ENCODE measurements at regions not wholly inside any gene's neighbourhood (a gene's known extent, or its start where the extent isn't known, plus 50 kb on each side); places are given as distances from the start of the nearest gene placed in this dataset.

DNA sequence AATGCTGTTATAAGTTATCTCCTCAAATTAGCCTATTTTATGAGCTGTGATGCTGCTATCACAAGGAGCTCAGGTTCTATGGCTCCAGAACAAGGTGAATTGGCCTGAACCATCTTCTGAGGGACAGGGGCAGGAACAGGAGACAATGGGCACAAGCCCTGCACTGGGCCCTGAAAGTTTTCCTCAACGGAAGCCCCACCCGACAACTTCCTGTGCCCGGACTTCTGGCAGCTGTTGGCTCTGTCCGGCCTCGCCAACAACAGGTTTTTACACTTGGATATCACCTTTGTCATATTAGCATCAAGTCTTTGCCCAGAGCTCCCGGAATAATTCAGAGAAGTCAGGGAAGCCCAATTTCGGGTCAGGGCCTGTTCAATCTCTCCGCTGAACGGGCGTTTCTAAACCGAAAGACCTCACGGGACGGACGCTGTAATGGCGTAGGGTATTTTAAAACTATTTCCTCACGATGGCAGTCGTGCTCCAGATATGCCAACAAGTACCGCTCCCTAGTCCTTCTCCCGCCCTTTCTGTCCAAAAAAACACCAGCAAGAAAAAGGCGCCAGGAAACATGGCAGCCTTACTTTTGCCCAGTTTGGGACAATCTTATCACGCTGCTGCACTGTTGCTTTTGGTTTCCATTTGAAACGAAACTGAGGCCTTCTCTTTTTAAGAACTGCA lies 201.0 kb upstream of the STK26 start:
- TF ChIP-seq, protein P1, sequence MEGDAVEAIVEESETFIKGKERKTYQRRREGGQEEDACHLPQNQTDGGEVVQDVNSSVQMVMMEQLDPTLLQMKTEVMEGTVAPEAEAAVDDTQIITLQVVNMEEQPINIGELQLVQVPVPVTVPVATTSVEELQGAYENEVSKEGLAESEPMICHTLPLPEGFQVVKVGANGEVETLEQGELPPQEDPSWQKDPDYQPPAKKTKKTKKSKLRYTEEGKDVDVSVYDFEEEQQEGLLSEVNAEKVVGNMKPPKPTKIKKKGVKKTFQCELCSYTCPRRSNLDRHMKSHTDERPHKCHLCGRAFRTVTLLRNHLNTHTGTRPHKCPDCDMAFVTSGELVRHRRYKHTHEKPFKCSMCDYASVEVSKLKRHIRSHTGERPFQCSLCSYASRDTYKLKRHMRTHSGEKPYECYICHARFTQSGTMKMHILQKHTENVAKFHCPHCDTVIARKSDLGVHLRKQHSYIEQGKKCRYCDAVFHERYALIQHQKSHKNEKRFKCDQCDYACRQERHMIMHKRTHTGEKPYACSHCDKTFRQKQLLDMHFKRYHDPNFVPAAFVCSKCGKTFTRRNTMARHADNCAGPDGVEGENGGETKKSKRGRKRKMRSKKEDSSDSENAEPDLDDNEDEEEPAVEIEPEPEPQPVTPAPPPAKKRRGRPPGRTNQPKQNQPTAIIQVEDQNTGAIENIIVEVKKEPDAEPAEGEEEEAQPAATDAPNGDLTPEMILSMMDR (IDR thresholded peaks at IDR 0.05; ENCODE audit: low read depth, low read length): no peak
- TF ChIP-seq, protein P2, sequence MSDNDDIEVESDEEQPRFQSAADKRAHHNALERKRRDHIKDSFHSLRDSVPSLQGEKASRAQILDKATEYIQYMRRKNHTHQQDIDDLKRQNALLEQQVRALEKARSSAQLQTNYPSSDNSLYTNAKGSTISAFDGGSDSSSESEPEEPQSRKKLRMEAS (IDR thresholded peaks at IDR 0.05; ENCODE audit: low read depth, low read length): no peak
- TF ChIP-seq POLR2A (IDR thresholded peaks at IDR 0.05; ENCODE audit: extremely low read depth, insufficient read length): no peak

Measured in NB4 (cell line).